K562 (cell line): ENCODE measurements at regions not wholly inside any gene's neighbourhood (a gene's known extent, or its start where the extent isn't known, plus 50 kb on each side); places are given as distances from the start of the nearest gene placed in this dataset.

Source experiments
- TF ChIP-seq, protein P1 (sequence below): fragments of 450-650 bp; IDR thresholded peaks from 2 replicates; pipeline ENCODE4 v1.6.1; 2016; ENCODE audit warnings: mild to moderate bottlenecking, moderate library complexity

DNA sequence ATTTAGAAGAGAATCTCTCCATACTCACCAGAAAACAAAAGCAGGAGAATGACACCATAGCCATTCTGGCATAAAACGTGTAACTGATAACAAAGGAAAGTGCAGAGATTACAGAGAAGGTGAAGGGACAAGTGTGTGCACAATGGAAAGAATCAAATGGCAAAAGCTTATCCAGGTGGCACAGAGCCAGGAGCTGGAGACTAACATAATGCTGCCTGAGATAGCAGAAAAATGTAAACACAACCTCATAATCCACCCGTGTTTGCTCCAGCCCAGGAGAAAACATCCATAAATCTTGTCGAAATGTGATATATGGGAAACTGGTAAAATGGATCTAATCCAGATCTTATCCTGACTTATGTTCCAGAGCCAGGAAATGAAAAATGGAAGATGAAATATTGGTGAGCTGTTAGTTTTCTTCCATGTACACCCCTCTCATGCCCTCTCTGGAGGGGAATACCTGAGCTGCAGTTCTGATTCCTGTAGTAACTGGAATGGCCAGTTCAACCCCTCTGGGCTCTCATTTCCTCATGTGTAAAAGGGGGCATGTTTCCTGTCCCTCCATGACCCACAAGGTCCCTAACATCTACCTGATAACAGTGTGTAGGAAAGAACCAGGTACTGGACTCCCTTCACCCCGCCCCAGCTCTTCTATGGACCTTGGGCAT, 212.3 kb upstream of the DAPK1 start (continued):
- TF ChIP-seq, protein P1, sequence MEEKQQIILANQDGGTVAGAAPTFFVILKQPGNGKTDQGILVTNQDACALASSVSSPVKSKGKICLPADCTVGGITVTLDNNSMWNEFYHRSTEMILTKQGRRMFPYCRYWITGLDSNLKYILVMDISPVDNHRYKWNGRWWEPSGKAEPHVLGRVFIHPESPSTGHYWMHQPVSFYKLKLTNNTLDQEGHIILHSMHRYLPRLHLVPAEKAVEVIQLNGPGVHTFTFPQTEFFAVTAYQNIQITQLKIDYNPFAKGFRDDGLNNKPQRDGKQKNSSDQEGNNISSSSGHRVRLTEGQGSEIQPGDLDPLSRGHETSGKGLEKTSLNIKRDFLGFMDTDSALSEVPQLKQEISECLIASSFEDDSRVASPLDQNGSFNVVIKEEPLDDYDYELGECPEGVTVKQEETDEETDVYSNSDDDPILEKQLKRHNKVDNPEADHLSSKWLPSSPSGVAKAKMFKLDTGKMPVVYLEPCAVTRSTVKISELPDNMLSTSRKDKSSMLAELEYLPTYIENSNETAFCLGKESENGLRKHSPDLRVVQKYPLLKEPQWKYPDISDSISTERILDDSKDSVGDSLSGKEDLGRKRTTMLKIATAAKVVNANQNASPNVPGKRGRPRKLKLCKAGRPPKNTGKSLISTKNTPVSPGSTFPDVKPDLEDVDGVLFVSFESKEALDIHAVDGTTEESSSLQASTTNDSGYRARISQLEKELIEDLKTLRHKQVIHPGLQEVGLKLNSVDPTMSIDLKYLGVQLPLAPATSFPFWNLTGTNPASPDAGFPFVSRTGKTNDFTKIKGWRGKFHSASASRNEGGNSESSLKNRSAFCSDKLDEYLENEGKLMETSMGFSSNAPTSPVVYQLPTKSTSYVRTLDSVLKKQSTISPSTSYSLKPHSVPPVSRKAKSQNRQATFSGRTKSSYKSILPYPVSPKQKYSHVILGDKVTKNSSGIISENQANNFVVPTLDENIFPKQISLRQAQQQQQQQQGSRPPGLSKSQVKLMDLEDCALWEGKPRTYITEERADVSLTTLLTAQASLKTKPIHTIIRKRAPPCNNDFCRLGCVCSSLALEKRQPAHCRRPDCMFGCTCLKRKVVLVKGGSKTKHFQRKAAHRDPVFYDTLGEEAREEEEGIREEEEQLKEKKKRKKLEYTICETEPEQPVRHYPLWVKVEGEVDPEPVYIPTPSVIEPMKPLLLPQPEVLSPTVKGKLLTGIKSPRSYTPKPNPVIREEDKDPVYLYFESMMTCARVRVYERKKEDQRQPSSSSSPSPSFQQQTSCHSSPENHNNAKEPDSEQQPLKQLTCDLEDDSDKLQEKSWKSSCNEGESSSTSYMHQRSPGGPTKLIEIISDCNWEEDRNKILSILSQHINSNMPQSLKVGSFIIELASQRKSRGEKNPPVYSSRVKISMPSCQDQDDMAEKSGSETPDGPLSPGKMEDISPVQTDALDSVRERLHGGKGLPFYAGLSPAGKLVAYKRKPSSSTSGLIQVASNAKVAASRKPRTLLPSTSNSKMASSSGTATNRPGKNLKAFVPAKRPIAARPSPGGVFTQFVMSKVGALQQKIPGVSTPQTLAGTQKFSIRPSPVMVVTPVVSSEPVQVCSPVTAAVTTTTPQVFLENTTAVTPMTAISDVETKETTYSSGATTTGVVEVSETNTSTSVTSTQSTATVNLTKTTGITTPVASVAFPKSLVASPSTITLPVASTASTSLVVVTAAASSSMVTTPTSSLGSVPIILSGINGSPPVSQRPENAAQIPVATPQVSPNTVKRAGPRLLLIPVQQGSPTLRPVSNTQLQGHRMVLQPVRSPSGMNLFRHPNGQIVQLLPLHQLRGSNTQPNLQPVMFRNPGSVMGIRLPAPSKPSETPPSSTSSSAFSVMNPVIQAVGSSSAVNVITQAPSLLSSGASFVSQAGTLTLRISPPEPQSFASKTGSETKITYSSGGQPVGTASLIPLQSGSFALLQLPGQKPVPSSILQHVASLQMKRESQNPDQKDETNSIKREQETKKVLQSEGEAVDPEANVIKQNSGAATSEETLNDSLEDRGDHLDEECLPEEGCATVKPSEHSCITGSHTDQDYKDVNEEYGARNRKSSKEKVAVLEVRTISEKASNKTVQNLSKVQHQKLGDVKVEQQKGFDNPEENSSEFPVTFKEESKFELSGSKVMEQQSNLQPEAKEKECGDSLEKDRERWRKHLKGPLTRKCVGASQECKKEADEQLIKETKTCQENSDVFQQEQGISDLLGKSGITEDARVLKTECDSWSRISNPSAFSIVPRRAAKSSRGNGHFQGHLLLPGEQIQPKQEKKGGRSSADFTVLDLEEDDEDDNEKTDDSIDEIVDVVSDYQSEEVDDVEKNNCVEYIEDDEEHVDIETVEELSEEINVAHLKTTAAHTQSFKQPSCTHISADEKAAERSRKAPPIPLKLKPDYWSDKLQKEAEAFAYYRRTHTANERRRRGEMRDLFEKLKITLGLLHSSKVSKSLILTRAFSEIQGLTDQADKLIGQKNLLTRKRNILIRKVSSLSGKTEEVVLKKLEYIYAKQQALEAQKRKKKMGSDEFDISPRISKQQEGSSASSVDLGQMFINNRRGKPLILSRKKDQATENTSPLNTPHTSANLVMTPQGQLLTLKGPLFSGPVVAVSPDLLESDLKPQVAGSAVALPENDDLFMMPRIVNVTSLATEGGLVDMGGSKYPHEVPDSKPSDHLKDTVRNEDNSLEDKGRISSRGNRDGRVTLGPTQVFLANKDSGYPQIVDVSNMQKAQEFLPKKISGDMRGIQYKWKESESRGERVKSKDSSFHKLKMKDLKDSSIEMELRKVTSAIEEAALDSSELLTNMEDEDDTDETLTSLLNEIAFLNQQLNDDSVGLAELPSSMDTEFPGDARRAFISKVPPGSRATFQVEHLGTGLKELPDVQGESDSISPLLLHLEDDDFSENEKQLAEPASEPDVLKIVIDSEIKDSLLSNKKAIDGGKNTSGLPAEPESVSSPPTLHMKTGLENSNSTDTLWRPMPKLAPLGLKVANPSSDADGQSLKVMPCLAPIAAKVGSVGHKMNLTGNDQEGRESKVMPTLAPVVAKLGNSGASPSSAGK, result no peak
